Hepatocyte (in vitro differentiated cells): ENCODE measurements at regions not wholly inside any gene's neighbourhood (a gene's known extent, or its start where the extent isn't known, plus 50 kb on each side); places are given as distances from the start of the nearest gene placed in this dataset.

Source experiments
- CTCF ChIP-seq: fragments of 200-600 bp; sonication (generic); IDR thresholded peaks from 2 replicates; pipeline ENCODE4 v1.5.1; 2016; ENCODE audit warnings: antibody characterized with exemption, mild to moderate bottlenecking; ENCODE audit not compliant: poor library complexity
- EZH2 ChIP-seq: fragments of 200-600 bp; sonication (generic); IDR thresholded peaks from 2 replicates; pipeline ENCODE4 v1.6.1; 2016; ENCODE audit warnings: antibody characterized with exemption, mild to moderate bottlenecking, borderline replicate concordance

DNA sequence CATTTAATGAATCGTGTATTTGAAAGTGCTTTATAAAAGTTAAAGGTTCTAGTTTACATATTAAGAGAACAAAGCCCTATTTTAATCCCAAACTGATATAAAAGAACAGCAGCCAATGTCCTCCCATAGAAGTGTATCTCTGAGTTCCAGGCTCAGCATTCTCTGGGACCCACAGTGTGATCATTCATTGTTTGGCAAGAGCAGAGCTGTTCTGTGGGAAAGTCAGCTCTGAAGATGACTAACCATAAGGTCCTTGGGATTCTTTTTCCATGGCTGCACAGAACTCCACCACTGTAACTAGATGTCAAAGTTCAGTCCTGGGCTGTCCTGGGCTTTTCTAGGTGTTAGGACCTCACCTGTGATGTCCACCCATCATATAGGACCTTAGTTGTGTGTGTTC lies 157.0 kb upstream of the TLL1 start:
- TF ChIP-seq CTCF: no peak
- TF ChIP-seq EZH2: no peak
